ENCODE measurements at regions not wholly inside any gene's neighbourhood (a gene's known extent, or its start where the extent isn't known, plus 50 kb on each side); places are given as distances from the start of the nearest gene placed in this dataset.
"Not testable (repeated sequence)": the region's sequence is repeated elsewhere in the genome, so short reads cannot be mapped to it uniquely, and the experiment has no call there.

GRCh38 chrX:3815896-3816664, 102.6 kb upstream of the PRKX start:
- peak; percentile 43 to 46 for DNase-seq

GRCh38 chrX:3811331-3812311, 98.2 kb upstream of the PRKX start:
- DNase-seq, result peak; percentile 32 to 44

DNA sequence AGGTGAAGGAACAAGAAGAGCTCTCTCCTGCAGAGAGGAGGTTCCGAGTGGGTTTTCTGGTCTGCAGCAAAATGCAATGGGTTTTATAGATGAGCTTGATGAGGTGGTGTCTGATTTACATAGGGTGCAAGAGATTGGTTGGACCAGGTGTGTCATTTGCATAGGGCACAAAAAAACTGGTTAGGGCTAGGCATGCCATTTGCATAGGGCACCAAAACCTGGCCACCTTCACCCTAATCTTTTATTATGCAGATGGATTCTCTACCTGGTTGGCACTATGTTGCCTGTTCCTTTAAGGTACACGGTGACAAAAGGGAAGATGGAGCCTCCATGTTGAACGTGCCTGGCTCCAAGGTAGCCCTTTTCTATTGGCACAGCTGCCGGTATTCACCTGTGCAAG, 94.5 kb upstream of the PRKX start:
- no peak for DNase-seq

DNA sequence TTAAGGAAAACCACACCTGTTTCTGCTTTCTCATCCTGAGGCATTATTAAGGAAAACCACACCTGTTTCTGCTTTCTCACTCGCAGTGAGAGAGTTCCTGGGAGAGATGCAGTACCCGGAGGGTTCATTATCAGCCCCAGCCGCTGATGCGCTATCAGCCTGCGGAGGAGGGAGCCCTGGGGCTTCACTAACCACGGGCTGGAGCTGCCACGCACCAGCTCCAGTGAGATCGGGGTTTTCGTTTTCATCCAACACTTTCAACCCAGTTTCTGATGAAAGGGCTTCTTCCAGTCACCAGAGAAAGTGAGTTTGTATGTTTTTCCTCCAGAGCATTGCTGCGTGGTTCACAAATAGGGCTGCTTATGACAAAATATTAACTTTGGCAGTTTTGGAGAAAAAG, 93.2 kb upstream of the PRKX start:
- DNase-seq, result no peak

GRCh38 chrX:3803713-3804112, 90.3 kb upstream of the PRKX start:
- no peak for DNase-seq

- DNase-seq, result no peak
Observed at GRCh38 chrX:3803305-3803704, 89.9 kb upstream of the PRKX start.

DNA sequence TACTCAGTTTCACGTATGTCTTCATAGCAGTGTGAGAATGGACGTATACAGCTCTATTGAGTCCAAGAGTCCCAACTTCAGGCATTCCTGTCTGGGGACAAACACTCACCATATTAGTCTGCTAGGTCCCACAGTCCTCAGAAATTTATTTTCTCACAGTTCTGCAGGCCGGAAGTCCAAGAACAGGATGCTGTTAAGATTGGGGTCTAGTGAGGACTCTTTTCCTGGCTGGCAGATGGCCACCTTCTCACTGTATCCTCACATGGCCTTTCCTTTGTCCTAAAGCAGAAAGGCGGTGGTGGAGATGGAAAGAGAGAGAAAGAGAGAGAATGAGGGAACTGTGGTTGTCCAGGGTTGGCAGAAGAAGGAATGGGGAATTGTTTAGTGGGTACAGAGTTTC, 82.0 kb upstream of the PRKX start:
- not testable (repeated sequence) for DNase-seq

- no peak for DNase-seq
Observed at GRCh38 chrX:3791449-3791848, 78.0 kb upstream of the PRKX start.

- DNase-seq, result peak in 1 of 2 experiments; percentile 6
Observed at GRCh38 chrX:3788494-3789233, 75.2 kb upstream of the PRKX start.

DNA sequence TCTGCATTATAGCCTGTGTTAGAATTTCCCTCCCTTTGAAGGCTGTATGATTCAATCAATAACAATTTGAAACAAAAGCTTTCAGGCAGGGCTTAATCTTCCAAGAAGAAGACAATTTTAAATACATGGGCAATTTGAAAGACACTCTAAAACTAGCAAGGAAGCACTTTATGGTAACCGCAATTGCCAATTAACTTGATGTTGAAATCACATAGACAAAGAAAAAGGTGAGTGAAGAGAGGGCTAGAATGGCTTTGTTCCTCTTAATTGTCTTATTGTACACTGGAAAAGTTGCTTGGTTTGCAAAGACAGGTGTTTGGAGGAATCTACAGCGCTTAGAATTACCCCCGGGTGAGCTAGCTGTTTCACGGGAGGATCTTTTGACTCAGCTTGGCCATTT, 74.4 kb upstream of the PRKX start:
- no peak for DNase-seq

- not testable (repeated sequence) for DNase-seq
Observed at GRCh38 chrX:3785822-3786221, 72.4 kb upstream of the PRKX start.

DNA sequence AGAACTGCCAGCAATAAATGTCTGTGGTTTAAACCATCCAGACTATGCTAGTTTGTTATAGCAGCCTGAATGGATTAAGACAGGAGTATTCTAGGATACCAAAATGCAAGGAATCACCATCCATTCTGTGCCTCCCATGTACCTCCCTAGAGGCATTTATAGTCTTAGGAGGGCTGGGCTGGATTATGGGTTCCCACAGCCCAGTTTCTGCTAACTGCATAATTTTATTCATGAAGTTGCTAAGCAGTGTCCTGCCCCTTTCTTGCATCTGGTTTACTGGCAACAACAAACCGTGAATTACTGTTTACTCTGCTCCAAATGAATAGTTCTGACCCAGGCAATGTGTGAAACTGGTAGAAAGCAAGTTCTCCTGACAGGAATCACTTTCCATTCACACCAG, 67.1 kb upstream of the PRKX start:
- DNase-seq, result no peak

GRCh38 chrX:3779546-3779945, 66.1 kb upstream of the PRKX start:
- no peak for DNase-seq

- no peak for DNase-seq
Observed at GRCh38 chrX:3777416-3777815, 64.0 kb upstream of the PRKX start.

DNA sequence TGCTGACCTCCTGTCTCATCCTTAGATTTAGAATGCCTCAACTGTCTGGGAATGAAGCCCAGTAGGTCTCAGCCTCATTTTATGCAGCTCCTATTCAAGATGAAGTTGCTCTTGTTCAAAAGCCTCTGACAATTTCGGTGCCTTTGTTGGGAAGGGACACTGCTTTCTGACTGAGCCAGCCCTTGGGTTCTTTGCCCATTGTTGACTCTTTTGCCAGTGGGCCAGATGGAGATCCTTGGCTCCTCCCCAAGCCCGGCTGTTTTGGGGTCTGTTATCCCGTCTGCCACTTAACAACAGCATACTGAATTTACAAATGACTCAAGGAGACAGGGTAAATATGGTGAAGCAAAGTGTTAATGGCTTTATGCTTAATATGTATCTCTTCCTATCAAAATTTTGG, 58.3 kb upstream of the PRKX start:
- DNase-seq, result no peak

DNA sequence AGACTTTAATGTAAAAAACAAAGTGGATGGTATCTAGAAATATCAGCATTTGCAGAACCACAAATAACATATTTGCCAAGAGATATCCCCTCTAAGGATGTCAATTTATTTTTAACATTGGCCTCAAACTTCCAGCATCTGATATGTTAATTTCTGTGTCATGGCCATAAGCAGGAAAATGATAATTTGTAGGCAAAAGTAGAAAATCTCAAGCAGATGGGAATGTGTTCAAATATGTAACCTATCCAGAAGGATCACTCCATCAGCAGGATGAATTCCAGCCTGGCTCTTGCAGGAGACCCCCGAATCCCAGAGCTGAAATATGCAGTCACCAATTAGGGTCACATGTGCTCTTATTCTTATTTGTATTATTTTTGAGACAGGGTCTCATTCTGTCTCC, 55.4 kb upstream of the PRKX start:
- no peak for DNase-seq
